NCI-H2081 (cell line): ENCODE measurements at regions not wholly inside any gene's neighbourhood (a gene's known extent, or its start where the extent isn't known, plus 50 kb on each side); places are given as distances from the start of the nearest gene placed in this dataset.
A peak's percentile ranks its signal among the peaks of the same experiment; 100 is the strongest.
"Not testable (repeated sequence)": the region's sequence is repeated elsewhere in the genome, so short reads cannot be mapped to it uniquely, and the experiment has no call there.

ENCODE experiments used
- DNase-seq, 2 experiments: peaks; one replicate each; lab custom pipeline; 2025; lab: John Stamatoyannopoulos, UW

DNA sequence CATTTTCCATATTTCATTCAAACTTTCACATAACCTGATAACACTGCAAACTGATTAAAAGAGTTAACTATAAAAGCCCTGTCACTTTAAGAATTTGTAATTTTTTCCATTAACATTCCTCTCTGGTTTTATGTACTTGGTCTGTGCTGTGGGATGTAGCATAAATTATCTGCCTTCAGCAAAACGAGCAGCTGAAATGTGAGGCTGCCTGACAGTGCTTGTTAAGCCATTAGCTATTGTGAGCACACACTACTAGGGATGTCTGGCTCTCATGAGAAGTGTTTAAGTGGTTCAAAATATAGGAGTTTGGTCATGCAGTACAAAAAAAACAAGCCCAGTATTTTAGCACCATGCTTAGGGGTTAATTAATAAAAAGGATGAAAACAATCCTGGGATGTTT lies 63.0 kb downstream of the HOXA1 start:
- DNase-seq, result peak; percentile 21 to 75

- DNase-seq, result no peak
Observed at GRCh38 chr7:27031289-27032172, 64.3 kb downstream of the HOXA1 start.

DNA sequence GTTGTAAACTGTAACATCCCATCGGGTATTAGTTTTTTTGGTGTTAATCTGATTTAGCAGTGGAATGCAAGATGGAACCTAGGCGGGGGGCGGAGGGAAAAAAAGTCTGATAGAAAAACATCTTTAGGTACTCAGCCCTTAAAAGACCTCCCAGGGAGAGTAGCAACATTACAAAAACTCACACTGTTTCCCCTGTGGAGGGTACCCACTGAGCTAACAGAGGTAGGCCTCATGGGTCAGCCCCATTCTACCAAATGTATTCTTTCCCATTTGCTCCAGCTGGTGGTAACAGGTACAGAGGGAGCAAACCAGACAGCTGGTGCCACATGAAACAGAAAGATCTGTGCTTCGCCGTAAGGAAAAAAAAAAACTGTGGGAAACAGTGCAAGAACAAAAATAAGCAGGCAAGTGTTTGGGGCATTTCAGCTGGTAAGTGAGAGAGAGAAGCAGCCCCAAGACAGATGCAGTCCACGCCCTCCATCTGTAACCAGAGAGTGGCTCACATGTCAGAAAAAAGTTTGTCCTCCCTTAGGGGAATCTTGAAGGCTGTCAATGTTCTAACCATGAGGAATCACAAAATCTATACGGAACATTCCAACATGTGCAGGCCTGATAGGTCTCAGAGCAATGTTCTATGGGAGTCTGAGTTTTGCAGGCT lies 65.3 kb downstream of the HOXA1 start:
- DNase-seq, result peak in 1 of 2 experiments; percentile 9

GRCh38 chr7:27025270-27025669 lies 70.5 kb downstream of the HOXA1 start:
- no peak for DNase-seq

- DNase-seq, result no peak
Observed at GRCh38 chr7:27010068-27010467, 85.7 kb downstream of the HOXA1 start.

- no peak for DNase-seq
Observed at GRCh38 chr7:27000496-27000895, 95.3 kb downstream of the HOXA1 start.

GRCh38 chr7:26998284-26998683 lies 97.5 kb downstream of the HOXA1 start:
- DNase-seq, result not testable (repeated sequence)

DNA sequence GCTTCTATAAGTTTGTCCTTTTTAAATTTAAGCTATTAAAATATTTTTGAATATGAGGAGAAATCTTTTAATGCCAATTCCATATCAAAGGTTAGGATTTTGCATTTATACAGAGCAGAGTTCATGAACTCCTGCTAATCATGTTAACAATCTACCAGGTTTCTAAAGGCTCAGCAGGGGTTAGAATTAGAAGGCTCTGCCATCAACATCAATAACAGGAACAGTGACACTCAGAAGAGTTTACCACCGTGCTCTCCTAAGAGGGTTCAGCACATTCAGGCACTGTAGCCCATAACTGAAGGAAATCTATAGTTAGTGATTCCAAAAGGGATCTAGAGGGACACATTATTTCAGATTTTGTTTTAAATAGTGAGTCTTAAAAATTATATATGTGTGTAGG lies 100.1 kb downstream of the HOXA1 start:
- DNase-seq, result no peak

DNA sequence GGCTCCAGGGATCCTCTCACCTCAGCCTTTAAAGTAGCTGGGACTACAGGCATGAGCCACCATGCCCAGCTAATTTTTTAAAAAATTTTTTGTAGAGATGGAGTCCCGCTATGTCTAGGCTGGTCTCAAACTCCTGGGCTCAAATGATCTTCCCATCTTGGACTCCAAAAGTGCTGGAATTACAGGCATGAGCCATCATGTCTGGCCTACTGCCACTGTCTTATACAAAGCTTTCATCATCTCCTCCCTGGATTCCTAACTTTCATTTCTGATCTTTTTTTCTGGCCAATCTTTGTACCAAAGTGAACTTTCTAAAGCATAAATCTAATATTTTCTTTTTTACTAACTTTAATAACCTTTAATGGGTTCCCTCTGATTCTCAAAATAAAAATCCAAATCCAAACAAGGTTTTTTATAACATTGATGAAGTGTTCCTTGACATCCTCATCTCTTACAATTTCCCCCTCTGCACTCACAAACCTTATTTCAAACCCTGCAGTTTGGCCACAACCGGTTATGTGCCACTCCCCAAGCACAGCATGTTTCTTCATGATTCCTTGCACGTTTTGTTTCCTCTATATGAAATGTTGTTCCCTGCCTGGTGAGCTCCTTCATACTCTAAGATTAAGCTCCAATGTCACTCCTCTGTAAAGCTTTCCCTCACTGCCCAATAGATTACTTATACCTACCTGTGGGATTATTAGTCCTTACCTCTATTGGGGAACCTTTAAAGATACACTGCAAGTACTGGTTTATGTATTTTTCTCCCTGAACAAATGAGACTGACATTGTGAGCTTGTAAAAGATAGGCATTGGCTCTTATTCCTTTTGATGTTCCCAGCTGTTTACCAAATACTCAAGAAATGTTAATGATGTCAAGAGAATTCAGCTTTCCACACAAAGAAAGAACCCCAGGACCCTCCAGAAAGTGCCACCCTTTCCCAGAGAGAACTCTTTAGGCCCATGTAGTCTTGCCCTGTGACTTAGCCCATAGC lies 101.7 kb downstream of the HOXA1 start:
- DNase-seq, result no peak

GRCh38 chr7:26992670-26993069 lies 103.1 kb downstream of the HOXA1 start:
- DNase-seq, result no peak

GRCh38 chr7:26991796-26992195 lies 104.0 kb downstream of the HOXA1 start:
- no peak for DNase-seq

- DNase-seq, result no peak
Observed at GRCh38 chr7:26989897-26990670, 105.7 kb downstream of the HOXA1 start.

DNA sequence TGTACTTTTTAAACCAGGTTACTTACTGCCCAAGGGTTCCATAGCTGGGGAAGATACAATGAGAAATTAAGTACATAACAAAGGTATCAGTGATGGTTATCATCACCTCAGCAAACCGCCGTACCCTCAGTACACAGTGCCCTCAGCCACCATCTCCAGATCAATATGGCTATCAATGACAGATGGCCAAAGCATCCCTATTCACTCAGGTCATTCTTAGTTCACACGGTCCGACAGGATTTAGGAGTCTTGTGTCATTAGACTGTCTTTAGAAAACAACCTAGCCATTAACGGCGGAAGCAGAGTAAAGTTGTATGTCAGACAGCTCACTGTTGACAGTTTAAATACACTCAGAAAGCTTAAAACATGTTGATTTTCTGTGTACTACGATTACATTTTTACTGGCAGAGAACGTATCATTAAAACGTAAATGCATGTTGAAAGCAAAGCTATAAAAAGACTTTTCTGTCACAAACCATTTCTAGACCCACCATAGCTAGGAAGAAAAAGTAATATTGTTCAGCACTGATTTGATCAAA lies 106.9 kb downstream of the HOXA1 start:
- no peak for DNase-seq

DNA sequence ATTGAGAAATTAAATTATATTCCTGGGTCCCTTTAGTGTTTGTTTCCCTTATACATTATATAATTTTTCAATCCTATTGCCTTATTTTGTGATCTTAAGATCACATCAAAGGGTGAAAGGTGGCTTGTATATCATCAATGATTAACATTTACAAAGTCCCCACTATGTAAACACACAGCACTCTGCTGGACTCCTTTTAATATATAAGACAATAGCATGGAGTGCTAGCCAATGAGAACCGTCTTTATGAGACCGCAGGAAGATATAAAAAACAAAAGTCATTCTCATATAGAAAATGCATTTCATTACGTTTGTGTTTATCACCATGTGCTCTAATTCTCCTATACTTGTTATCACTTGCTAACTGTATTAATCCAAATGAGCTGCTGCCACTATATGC lies 108.5 kb downstream of the HOXA1 start:
- DNase-seq, result no peak

GRCh38 chr7:26978146-26978545 lies 113.8 kb upstream of the SKAP2 start:
- DNase-seq, result no peak

- DNase-seq, result no peak
Observed at GRCh38 chr7:26976840-26977239, 112.5 kb upstream of the SKAP2 start.

DNA sequence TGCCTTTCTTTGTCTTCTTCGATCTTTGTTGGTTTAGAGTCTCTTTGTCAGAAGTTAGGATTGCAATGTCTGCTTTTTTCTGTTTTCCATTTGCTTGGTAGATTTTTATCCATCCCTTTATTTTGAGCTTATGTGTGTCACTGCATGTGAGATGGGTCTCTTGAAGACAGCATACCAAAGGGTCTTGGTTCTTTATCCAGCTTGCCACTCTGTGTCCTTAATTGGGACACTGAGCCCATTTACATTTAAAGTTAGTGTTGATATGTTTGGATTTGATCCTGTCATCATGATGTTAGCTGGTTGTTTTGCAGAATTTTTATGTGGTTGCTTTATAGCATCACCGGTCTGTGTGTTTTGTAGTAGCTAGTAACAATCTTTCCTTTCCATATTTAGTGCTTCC lies 107.5 kb upstream of the SKAP2 start:
- DNase-seq, result not testable (repeated sequence)

GRCh38 chr7:26965724-26966123 lies 101.3 kb upstream of the SKAP2 start:
- no peak for DNase-seq

GRCh38 chr7:26964156-26964808 lies 99.9 kb upstream of the SKAP2 start:
- no peak for DNase-seq

DNA sequence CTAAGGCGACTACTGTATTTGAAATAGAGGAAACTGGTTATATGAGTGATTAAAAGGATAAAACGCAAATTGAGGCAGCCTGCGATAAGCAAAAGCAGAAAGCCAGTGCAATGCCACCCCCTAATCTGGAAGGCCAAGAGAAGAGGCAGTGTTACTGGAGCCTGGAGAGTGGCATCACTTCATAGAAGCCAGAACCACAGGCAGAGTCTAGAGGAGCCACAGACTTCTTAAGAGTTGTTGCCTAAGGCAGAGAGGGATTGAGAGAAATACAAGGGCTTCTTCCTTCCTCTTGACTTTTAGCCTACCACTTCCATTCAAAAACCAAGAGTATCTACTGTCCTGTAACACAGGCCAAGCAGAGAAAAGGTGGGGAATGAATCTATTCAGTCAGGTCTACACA lies 94.9 kb upstream of the SKAP2 start:
- DNase-seq, result no peak

DNA sequence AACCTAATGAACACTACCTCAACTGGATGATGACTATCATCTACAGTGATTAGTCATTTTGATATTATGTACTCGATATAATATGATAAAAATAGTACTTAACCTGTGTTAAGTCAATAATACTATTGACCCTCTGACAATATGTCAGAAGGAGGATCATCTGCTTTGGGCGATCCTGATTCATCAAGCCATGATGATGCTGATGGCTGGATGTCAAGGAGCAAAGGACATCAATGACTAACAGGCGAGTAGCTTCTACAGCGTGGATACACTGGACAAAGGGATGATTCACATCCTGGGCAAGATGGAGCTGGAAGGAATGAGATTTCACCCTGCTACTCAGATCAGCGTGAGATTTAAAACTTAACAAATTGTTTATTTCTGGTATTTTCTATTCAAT lies 94.4 kb upstream of the SKAP2 start:
- no peak for DNase-seq
